H1 (cell line): ENCODE measurements at regions not wholly inside any gene's neighbourhood (a gene's known extent, or its start where the extent isn't known, plus 50 kb on each side); places are given as distances from the start of the nearest gene placed in this dataset.

Experiments
- CTCF ChIA-PET: fragments of 300-600 bp; sonication (Branson Sonifier 250); formaldehyde crosslinking; loops from one replicate; lab custom pipeline; 2021; ENCODE audit not compliant: partially characterized antibody; lab: Charles Lee
- POLR2A ChIA-PET: fragments of 300-600 bp; sonication (Branson Sonifier 250); formaldehyde crosslinking; loops from one replicate; lab custom pipeline; 2021; ENCODE audit warnings: inconsistent platforms; ENCODE audit not compliant: partially characterized antibody; lab: Charles Lee
- DNase-seq, 2 experiments: peaks; one replicate each; pipeline versions ENCODE4 v3.0.0 to v3.0.0-alpha.2; 2010 to 2022; ENCODE audit warnings: low spot score in 2 of 2, low read depth in 1 of 2, mixed read lengths in 1 of 2
- FAIRE-seq: peaks from 2 replicates; lab custom pipeline; 2011; peaks lifted over from hg19 to GRCh38; lab: Jason Lieb, UNC
- H2AFZ ChIP-seq: 2 replicates; pipeline ENCODE4 v1.8.1; 2012; ENCODE audit warnings: low read length, inconsistent platforms
- H2AK5ac ChIP-seq: 2 replicates; pipeline ENCODE4 v1.6.1; 2013; ENCODE audit warnings: low read depth, low read length
- H2BK120ac ChIP-seq: replicated peaks from 2 replicates; pipeline ENCODE3; 2013; ENCODE audit warnings: low read depth, low read length, inconsistent platforms
- H2BK12ac ChIP-seq: 2 replicates; pipeline ENCODE4 v1.6.1; 2013; ENCODE audit warnings: low read depth, low read length
- H2BK15ac ChIP-seq: 2 replicates; pipeline ENCODE4 v1.6.1; 2013; ENCODE audit warnings: low read length
- H2BK20ac ChIP-seq: 2 replicates; pipeline ENCODE4 v1.6.1; 2013; ENCODE audit warnings: low read length
- H2BK5ac ChIP-seq: 2 replicates; pipeline ENCODE4 v1.6.1; 2013; ENCODE audit warnings: low read depth, low read length
- H3K14ac ChIP-seq: 2 replicates; pipeline ENCODE4 v1.6.1; 2013; ENCODE audit warnings: inconsistent platforms; ENCODE audit not compliant: insufficient read length
- H3K18ac ChIP-seq: 2 replicates; pipeline ENCODE4 v1.6.1; 2013; ENCODE audit warnings: low read length; ENCODE audit errors: extremely low read depth
- H3K23ac ChIP-seq: 2 replicates; pipeline ENCODE4 v1.6.1; 2013; ENCODE audit warnings: inconsistent platforms; ENCODE audit not compliant: insufficient read length
- H3K23me2 ChIP-seq: 2 replicates; pipeline ENCODE4 v1.6.1; 2013; ENCODE audit warnings: low read depth, low read length
- H3K27ac ChIP-seq: 2 replicates; pipeline ENCODE4 v1.6.1; 2011; ENCODE audit warnings: low read depth, low read length, inconsistent platforms
- H3K27me3 ChIP-seq, 4 experiments: replicated peaks in 1 of 4; 1 replicate in 1 of 4; 2 replicates in 3 of 4; pipeline versions ENCODE4 v1.6.1 to v1.8.1; 2011 to 2013; ENCODE audit warnings: low read length in 3 of 4, mild to moderate bottlenecking in 3 of 4, inconsistent platforms in 2 of 4, mixed read lengths in 2 of 4, moderate library complexity in 1 of 4; ENCODE audit not compliant: control insufficient read depth in 3 of 4, insufficient read depth in 3 of 4; ENCODE audit errors: extremely low read depth in 1 of 4
- H3K36me3 ChIP-seq, 4 experiments: 2 replicates each; pipeline versions ENCODE4 v1.6.1 to v1.8.1; 2011 to 2013; ENCODE audit warnings: mild to moderate bottlenecking in 4 of 4, low read length in 3 of 4, moderate library complexity in 2 of 4, control low read depth in 1 of 4, inconsistent platforms in 1 of 4; ENCODE audit not compliant: insufficient read depth in 4 of 4, control insufficient read depth in 2 of 4
- H3K4ac ChIP-seq: replicated peaks from 2 replicates; pipeline ENCODE3; 2013; ENCODE audit warnings: low read length, low read depth, mixed read lengths, inconsistent platforms; ENCODE audit not compliant: insufficient read length
- H3K4me1 ChIP-seq, 4 experiments: replicated peaks in 1 of 4; 1 replicate in 1 of 4; 2 replicates in 3 of 4; pipeline versions ENCODE4 v1.6.1 to v1.8.1; 2011 to 2013; ENCODE audit warnings: low read length in 3 of 4, inconsistent platforms in 2 of 4, mixed read lengths in 1 of 4; ENCODE audit not compliant: insufficient read depth in 4 of 4, control insufficient read depth in 3 of 4
- H3K4me2 ChIP-seq, 2 experiments: 2 replicates each; pipeline versions ENCODE4 v1.6.1 to v1.8.1; 2011 to 2013; ENCODE audit warnings: low read depth in 2 of 2, low read length in 2 of 2, control low read depth in 1 of 2, inconsistent platforms in 1 of 2, mild to moderate bottlenecking in 1 of 2; ENCODE audit not compliant: insufficient read depth in 1 of 2
- H3K4me3 ChIP-seq, 4 experiments: fragments of 200-600, 300-600 bp in 1 of 4; sonication (generic), shearing (Covaris generic), sonication (Bioruptor Twin) in 1 of 4; 2 replicates each; pipeline versions ENCODE4 v1.5.1 to v1.8.1; 2011 to 2016; ENCODE audit warnings: low read length in 4 of 4, low read depth in 3 of 4, control low read depth in 2 of 4, inconsistent platforms in 2 of 4, mild to moderate bottlenecking in 2 of 4, mixed read lengths in 1 of 4, moderate library complexity in 1 of 4; ENCODE audit not compliant: insufficient read depth in 2 of 4; ENCODE audit errors: extremely low read depth in 1 of 4
- H3K56ac ChIP-seq: replicated peaks from 2 replicates; pipeline ENCODE3; 2013; ENCODE audit warnings: low read depth, mild to moderate bottlenecking, mixed read lengths, low read length, inconsistent platforms; ENCODE audit not compliant: insufficient read length
- H3K79me1 ChIP-seq: 2 replicates; pipeline ENCODE4 v1.6.1; 2013; ENCODE audit warnings: low read depth, low read length, control low read depth
- H3K79me2 ChIP-seq, 2 experiments: 2 replicates each; pipeline versions ENCODE4 v1.6.1 to v1.8.1; 2012 to 2013; ENCODE audit warnings: low read length in 2 of 2, mild to moderate bottlenecking in 2 of 2, inconsistent platforms in 1 of 2; ENCODE audit not compliant: insufficient read depth in 2 of 2, control insufficient read depth in 1 of 2
- H3K9ac ChIP-seq, 4 experiments: replicated peaks in 1 of 4; 1 replicate in 1 of 4; 2 replicates in 3 of 4; pipeline versions ENCODE4 v1.6.1 to v1.8.1; 2011 to 2013; ENCODE audit warnings: low read depth in 3 of 4, low read length in 3 of 4, control low read depth in 2 of 4, mild to moderate bottlenecking in 2 of 4, moderate library complexity in 2 of 4, inconsistent platforms in 1 of 4; ENCODE audit errors: extremely low read depth in 1 of 4
- H3K9me3 ChIP-seq, 2 experiments: 2 replicates each; pipeline versions ENCODE4 v1.6.1 to v1.8.1; 2012 to 2013; ENCODE audit warnings: mild to moderate bottlenecking in 2 of 2, moderate library complexity in 2 of 2, control low read depth in 1 of 2, inconsistent platforms in 1 of 2, low read depth in 1 of 2, low read length in 1 of 2, mixed read lengths in 1 of 2; ENCODE audit not compliant: insufficient read depth in 2 of 2
- H4K20me1 ChIP-seq, 2 experiments: replicated peaks in 1 of 2; 2 replicates each; pipeline versions ENCODE3 to v1.8.1; 2011 to 2013; ENCODE audit warnings: inconsistent platforms in 2 of 2, low read length in 2 of 2, mild to moderate bottlenecking in 1 of 2; ENCODE audit not compliant: insufficient read depth in 2 of 2, control insufficient read depth in 1 of 2
- H4K5ac ChIP-seq: 2 replicates; pipeline ENCODE4 v1.6.1; 2013; ENCODE audit warnings: low read length, low read depth, mixed read lengths, inconsistent platforms; ENCODE audit not compliant: insufficient read length
- H4K8ac ChIP-seq: 2 replicates; pipeline ENCODE4 v1.8.0; 2013; ENCODE audit warnings: mild to moderate bottlenecking, moderate library complexity, low read length, inconsistent platforms; ENCODE audit not compliant: insufficient read depth; ENCODE audit errors: extremely low read depth
- H4K91ac ChIP-seq: replicated peaks from 2 replicates; pipeline ENCODE3; 2013; ENCODE audit warnings: low read length, mixed read lengths, inconsistent platforms; ENCODE audit not compliant: insufficient read length
- FOSL1 ChIP-seq: IDR thresholded peaks from 2 replicates; pipeline ENCODE4 v1.6.1; 2011; ENCODE audit warnings: mild to moderate bottlenecking, low read depth, low read length, moderate library complexity; ENCODE audit not compliant: insufficient read depth
- HDAC2 ChIP-seq, 2 experiments: fragments of 300-600 bp in 1 of 2; sonication (generic) in 1 of 2; IDR thresholded peaks; 2 replicates each; pipeline ENCODE4 v1.6.1; 2011 to 2012; ENCODE audit warnings: low read depth in 2 of 2, low read length in 2 of 2, mild to moderate bottlenecking in 2 of 2, moderate library complexity in 2 of 2, borderline replicate concordance in 1 of 2, inconsistent platforms in 1 of 2
- RAD21 ChIP-seq, 2 experiments: IDR thresholded peaks in 1 of 2; conservative IDR thresholded peaks in 1 of 2; 2 replicates each; pipeline ENCODE4 v1.6.1; 2011; ENCODE audit warnings: low read depth in 2 of 2, low read length in 2 of 2, improper control_type of control experiment in 1 of 2, inconsistent platforms in 1 of 2, mild to moderate bottlenecking in 1 of 2, moderate library complexity in 1 of 2
- RFX5 ChIP-seq: IDR thresholded peaks from 2 replicates; pipeline ENCODE4 v1.6.1; 2011; ENCODE audit warnings: low read depth, low read length, improper control_type of control experiment, borderline replicate concordance
- WGBS, 2 experiments: shearing (Covaris generic) in 1 of 2; methylation state at CpG; one replicate each; pipeline versions ENCODE4 v1.1.6 to v1.1.7; 2013 to 2015; ENCODE audit warnings: low lambda C conversion rate in 2 of 2, mixed read lengths in 2 of 2, inconsistent platforms in 1 of 2, low coverage in 1 of 2, missing lambda C conversion rate in 1 of 2; ENCODE audit not compliant: insufficient replicate concordance in 2 of 2, insufficient coverage in 1 of 2, insufficient read length in 1 of 2; ENCODE audit errors: extremely low coverage in 1 of 2, missing lambda C conversion rate in 1 of 2; 5-methylcytosine and 5-hydroxymethylcytosine counted together
- TF ChIP-seq, protein P1 (sequence below), 3 experiments: IDR thresholded peaks; 1 replicate in 2 of 3; 2 replicates in 1 of 3; pipeline versions ENCODE4 v1.5.1 to v1.6.1; 2011; ENCODE audit warnings: low read length in 3 of 3, mild to moderate bottlenecking in 3 of 3, inconsistent platforms in 2 of 3, low read depth in 1 of 3, moderate library complexity in 1 of 3; ENCODE audit not compliant: insufficient read depth in 1 of 3; ENCODE audit errors: control extremely low read depth in 1 of 3

- Histone ChIP-seq H3K4me1 (peaks cover 0 to 7% (median 3%) of the 10 kb centered on the region in 4 experiments; a peak in 3 of 7 replicates), H3K4me2 (no peak overlapping the region), H2BK20ac (no peak overlapping the region), H3K27ac (no peak overlapping the region), H3K4me3 (no peak overlapping the region), H4K8ac (no peak overlapping the region), H3K9ac (no peak overlapping the region), H3K4ac (no peak overlapping the region), H2BK15ac (no peak overlapping the region), H3K56ac (no peak overlapping the region), H4K5ac (no peak overlapping the region), H3K27me3 (no peaks in the 10 kb centered on the region; a peak in 2 of 7 replicates), H3K14ac (no peak overlapping the region), H3K9me3 (no peaks in the 10 kb centered on the region), H4K91ac (no peak overlapping the region), H2AFZ (no peak overlapping the region; the same call in 1 of the 2 replicates), H3K18ac (no peak overlapping the region), H3K79me1 (no peaks in the 10 kb centered on the region), H3K23ac (no peak overlapping the region), H2BK12ac (no peak overlapping the region), H2AK5ac (no peak overlapping the region), H2BK120ac (no peak overlapping the region), H3K23me2 (no peaks in the 10 kb centered on the region), H3K79me2 (no peaks in the 10 kb centered on the region), H3K36me3 (no peaks in the 10 kb centered on the region), H2BK5ac (no peak overlapping the region), H4K20me1 (no peaks in the 10 kb centered on the region)
- TF ChIP-seq, protein P1, sequence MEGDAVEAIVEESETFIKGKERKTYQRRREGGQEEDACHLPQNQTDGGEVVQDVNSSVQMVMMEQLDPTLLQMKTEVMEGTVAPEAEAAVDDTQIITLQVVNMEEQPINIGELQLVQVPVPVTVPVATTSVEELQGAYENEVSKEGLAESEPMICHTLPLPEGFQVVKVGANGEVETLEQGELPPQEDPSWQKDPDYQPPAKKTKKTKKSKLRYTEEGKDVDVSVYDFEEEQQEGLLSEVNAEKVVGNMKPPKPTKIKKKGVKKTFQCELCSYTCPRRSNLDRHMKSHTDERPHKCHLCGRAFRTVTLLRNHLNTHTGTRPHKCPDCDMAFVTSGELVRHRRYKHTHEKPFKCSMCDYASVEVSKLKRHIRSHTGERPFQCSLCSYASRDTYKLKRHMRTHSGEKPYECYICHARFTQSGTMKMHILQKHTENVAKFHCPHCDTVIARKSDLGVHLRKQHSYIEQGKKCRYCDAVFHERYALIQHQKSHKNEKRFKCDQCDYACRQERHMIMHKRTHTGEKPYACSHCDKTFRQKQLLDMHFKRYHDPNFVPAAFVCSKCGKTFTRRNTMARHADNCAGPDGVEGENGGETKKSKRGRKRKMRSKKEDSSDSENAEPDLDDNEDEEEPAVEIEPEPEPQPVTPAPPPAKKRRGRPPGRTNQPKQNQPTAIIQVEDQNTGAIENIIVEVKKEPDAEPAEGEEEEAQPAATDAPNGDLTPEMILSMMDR (IDR thresholded peaks at IDR 0.05; ENCODE audit: control extremely low read depth in 1 of 3, insufficient read depth in 1 of 3, low read depth in 1 of 3, low read length in 3 of 3): peak in 2 of 3 experiments; percentile 55 to 76; a peak in 3 of 4 replicates
- TF ChIP-seq RAD21 (IDR thresholded peaks at IDR 0.05 in 1 of 2, conservative IDR thresholded peaks at IDR 0.05 in 1 of 2; ENCODE audit: low read depth in 2 of 2, low read length in 2 of 2): peak; percentile 83 to 85
- TF ChIP-seq HDAC2 (IDR thresholded peaks at IDR 0.05; ENCODE audit: borderline replicate concordance in 1 of 2, low read depth in 2 of 2, low read length in 2 of 2): no peak
- TF ChIP-seq RFX5: no peak
- no peak for TF ChIP-seq FOSL1
- FAIRE-seq (peak; percentile 86), DNase-seq (no peak)
- 42% methylated on average over 8 of the region's 8 CpGs; no CpG with 5 or more reads in 1 of the 2 experiments for WGBS, 2 experiments
- CTCF ChIA-PET: interaction anchor here (0.6 to 9.2 kb wide), 32 partner anchors 10 to 560 kb away, joined by 3 to 65 read pairs (median 4); partner anchors contain the start of gene GSX2
- POLR2A ChIA-PET: no interaction called here
These were observed 155.7 kb downstream of the CHIC2 start for GRCh38 chr4:53908661-53909078.
